H1 (cell line): ENCODE measurements at regions not wholly inside any gene's neighbourhood (a gene's known extent, or its start where the extent isn't known, plus 50 kb on each side); places are given as distances from the start of the nearest gene placed in this dataset.

Experiments used
- CTCF ChIA-PET: fragments of 300-600 bp; sonication (Branson Sonifier 250); formaldehyde crosslinking; loops from one replicate; lab custom pipeline; 2021; ENCODE audit not compliant: partially characterized antibody; lab: Charles Lee
- POLR2A ChIA-PET: fragments of 300-600 bp; sonication (Branson Sonifier 250); formaldehyde crosslinking; loops from one replicate; lab custom pipeline; 2021; ENCODE audit warnings: inconsistent platforms; ENCODE audit not compliant: partially characterized antibody; lab: Charles Lee
- DNase-seq, 2 experiments: peaks; one replicate each; pipeline versions ENCODE4 v3.0.0 to v3.0.0-alpha.2; 2010 to 2022; ENCODE audit warnings: low spot score in 2 of 2, low read depth in 1 of 2, mixed read lengths in 1 of 2
- FAIRE-seq: peaks from 2 replicates; lab custom pipeline; 2011; peaks lifted over from hg19 to GRCh38; lab: Jason Lieb, UNC
- H2AFZ ChIP-seq: 2 replicates; pipeline ENCODE4 v1.8.1; 2012; ENCODE audit warnings: low read length, inconsistent platforms
- H2AK5ac ChIP-seq: 2 replicates; pipeline ENCODE4 v1.6.1; 2013; ENCODE audit warnings: low read depth, low read length
- H2BK120ac ChIP-seq: replicated peaks from 2 replicates; pipeline ENCODE3; 2013; ENCODE audit warnings: low read depth, low read length, inconsistent platforms
- H2BK12ac ChIP-seq: 2 replicates; pipeline ENCODE4 v1.6.1; 2013; ENCODE audit warnings: low read depth, low read length
- H2BK15ac ChIP-seq: 2 replicates; pipeline ENCODE4 v1.6.1; 2013; ENCODE audit warnings: low read length
- H2BK20ac ChIP-seq: 2 replicates; pipeline ENCODE4 v1.6.1; 2013; ENCODE audit warnings: low read length
- H2BK5ac ChIP-seq: 2 replicates; pipeline ENCODE4 v1.6.1; 2013; ENCODE audit warnings: low read depth, low read length
- H3K14ac ChIP-seq: 2 replicates; pipeline ENCODE4 v1.6.1; 2013; ENCODE audit warnings: inconsistent platforms; ENCODE audit not compliant: insufficient read length
- H3K18ac ChIP-seq: 2 replicates; pipeline ENCODE4 v1.6.1; 2013; ENCODE audit warnings: low read length; ENCODE audit errors: extremely low read depth
- H3K23ac ChIP-seq: 2 replicates; pipeline ENCODE4 v1.6.1; 2013; ENCODE audit warnings: inconsistent platforms; ENCODE audit not compliant: insufficient read length
- H3K23me2 ChIP-seq: 2 replicates; pipeline ENCODE4 v1.6.1; 2013; ENCODE audit warnings: low read depth, low read length
- H3K27ac ChIP-seq: 2 replicates; pipeline ENCODE4 v1.6.1; 2011; ENCODE audit warnings: low read depth, low read length, inconsistent platforms
- H3K27me3 ChIP-seq, 4 experiments: replicated peaks in 1 of 4; 1 replicate in 1 of 4; 2 replicates in 3 of 4; pipeline versions ENCODE4 v1.6.1 to v1.8.1; 2011 to 2013; ENCODE audit warnings: low read length in 3 of 4, mild to moderate bottlenecking in 3 of 4, inconsistent platforms in 2 of 4, mixed read lengths in 2 of 4, moderate library complexity in 1 of 4; ENCODE audit not compliant: control insufficient read depth in 3 of 4, insufficient read depth in 3 of 4; ENCODE audit errors: extremely low read depth in 1 of 4
- H3K36me3 ChIP-seq, 4 experiments: 2 replicates each; pipeline versions ENCODE4 v1.6.1 to v1.8.1; 2011 to 2013; ENCODE audit warnings: mild to moderate bottlenecking in 4 of 4, low read length in 3 of 4, moderate library complexity in 2 of 4, control low read depth in 1 of 4, inconsistent platforms in 1 of 4; ENCODE audit not compliant: insufficient read depth in 4 of 4, control insufficient read depth in 2 of 4
- H3K4ac ChIP-seq: replicated peaks from 2 replicates; pipeline ENCODE3; 2013; ENCODE audit warnings: low read length, low read depth, mixed read lengths, inconsistent platforms; ENCODE audit not compliant: insufficient read length
- H3K4me1 ChIP-seq, 4 experiments: replicated peaks in 1 of 4; 1 replicate in 1 of 4; 2 replicates in 3 of 4; pipeline versions ENCODE4 v1.6.1 to v1.8.1; 2011 to 2013; ENCODE audit warnings: low read length in 3 of 4, inconsistent platforms in 2 of 4, mixed read lengths in 1 of 4; ENCODE audit not compliant: insufficient read depth in 4 of 4, control insufficient read depth in 3 of 4
- H3K4me2 ChIP-seq, 2 experiments: 2 replicates each; pipeline versions ENCODE4 v1.6.1 to v1.8.1; 2011 to 2013; ENCODE audit warnings: low read depth in 2 of 2, low read length in 2 of 2, control low read depth in 1 of 2, inconsistent platforms in 1 of 2, mild to moderate bottlenecking in 1 of 2; ENCODE audit not compliant: insufficient read depth in 1 of 2
- H3K4me3 ChIP-seq, 4 experiments: fragments of 200-600, 300-600 bp in 1 of 4; sonication (generic), shearing (Covaris generic), sonication (Bioruptor Twin) in 1 of 4; 2 replicates each; pipeline versions ENCODE4 v1.5.1 to v1.8.1; 2011 to 2016; ENCODE audit warnings: low read length in 4 of 4, low read depth in 3 of 4, control low read depth in 2 of 4, inconsistent platforms in 2 of 4, mild to moderate bottlenecking in 2 of 4, mixed read lengths in 1 of 4, moderate library complexity in 1 of 4; ENCODE audit not compliant: insufficient read depth in 2 of 4; ENCODE audit errors: extremely low read depth in 1 of 4
- H3K56ac ChIP-seq: replicated peaks from 2 replicates; pipeline ENCODE3; 2013; ENCODE audit warnings: low read depth, mild to moderate bottlenecking, mixed read lengths, low read length, inconsistent platforms; ENCODE audit not compliant: insufficient read length
- H3K79me1 ChIP-seq: 2 replicates; pipeline ENCODE4 v1.6.1; 2013; ENCODE audit warnings: low read depth, low read length, control low read depth
- H3K79me2 ChIP-seq, 2 experiments: 2 replicates each; pipeline versions ENCODE4 v1.6.1 to v1.8.1; 2012 to 2013; ENCODE audit warnings: low read length in 2 of 2, mild to moderate bottlenecking in 2 of 2, inconsistent platforms in 1 of 2; ENCODE audit not compliant: insufficient read depth in 2 of 2, control insufficient read depth in 1 of 2
- H3K9ac ChIP-seq, 4 experiments: replicated peaks in 1 of 4; 1 replicate in 1 of 4; 2 replicates in 3 of 4; pipeline versions ENCODE4 v1.6.1 to v1.8.1; 2011 to 2013; ENCODE audit warnings: low read depth in 3 of 4, low read length in 3 of 4, control low read depth in 2 of 4, mild to moderate bottlenecking in 2 of 4, moderate library complexity in 2 of 4, inconsistent platforms in 1 of 4; ENCODE audit errors: extremely low read depth in 1 of 4
- H3K9me3 ChIP-seq, 2 experiments: 2 replicates each; pipeline versions ENCODE4 v1.6.1 to v1.8.1; 2012 to 2013; ENCODE audit warnings: mild to moderate bottlenecking in 2 of 2, moderate library complexity in 2 of 2, control low read depth in 1 of 2, inconsistent platforms in 1 of 2, low read depth in 1 of 2, low read length in 1 of 2, mixed read lengths in 1 of 2; ENCODE audit not compliant: insufficient read depth in 2 of 2
- H4K20me1 ChIP-seq, 2 experiments: replicated peaks in 1 of 2; 2 replicates each; pipeline versions ENCODE3 to v1.8.1; 2011 to 2013; ENCODE audit warnings: inconsistent platforms in 2 of 2, low read length in 2 of 2, mild to moderate bottlenecking in 1 of 2; ENCODE audit not compliant: insufficient read depth in 2 of 2, control insufficient read depth in 1 of 2
- H4K5ac ChIP-seq: 2 replicates; pipeline ENCODE4 v1.6.1; 2013; ENCODE audit warnings: low read length, low read depth, mixed read lengths, inconsistent platforms; ENCODE audit not compliant: insufficient read length
- H4K8ac ChIP-seq: 2 replicates; pipeline ENCODE4 v1.8.0; 2013; ENCODE audit warnings: mild to moderate bottlenecking, moderate library complexity, low read length, inconsistent platforms; ENCODE audit not compliant: insufficient read depth; ENCODE audit errors: extremely low read depth
- H4K91ac ChIP-seq: replicated peaks from 2 replicates; pipeline ENCODE3; 2013; ENCODE audit warnings: low read length, mixed read lengths, inconsistent platforms; ENCODE audit not compliant: insufficient read length
- CBX8 ChIP-seq: fragments of 300-800, 300-1000 bp; sonication (generic); IDR thresholded peaks from 2 replicates; pipeline ENCODE4 v1.7.1; 2016; ENCODE audit warnings: low read depth, low read length, borderline replicate concordance
- CEBPB ChIP-seq: IDR thresholded peaks from 2 replicates; pipeline ENCODE4 v1.6.1; 2012; ENCODE audit warnings: low read depth, low read length
- FOSL1 ChIP-seq: IDR thresholded peaks from 2 replicates; pipeline ENCODE4 v1.6.1; 2011; ENCODE audit warnings: mild to moderate bottlenecking, low read depth, low read length, moderate library complexity; ENCODE audit not compliant: insufficient read depth
- KDM4A ChIP-seq: IDR thresholded peaks from one replicate; pipeline ENCODE4 v1.7.1; 2012; ENCODE audit warnings: low read depth, mild to moderate bottlenecking, moderate library complexity, low read length, inconsistent platforms; ENCODE audit not compliant: severe bottlenecking
- KDM5A ChIP-seq: fragments of 200-600 bp; IDR thresholded peaks from 2 replicates; pipeline ENCODE4 v1.7.1; 2012; ENCODE audit warnings: mild to moderate bottlenecking, low read length, inconsistent platforms, mixed read lengths
- PHF8 ChIP-seq: fragments of 200-600 bp; sonication (generic); conservative IDR thresholded peaks from 2 replicates; pipeline ENCODE4 v1.7.1; 2012; ENCODE audit warnings: low read depth, mild to moderate bottlenecking, inconsistent platforms, low read length, moderate library complexity
- SIN3A ChIP-seq, 2 experiments: IDR thresholded peaks in 1 of 2; conservative IDR thresholded peaks in 1 of 2; 2 replicates each; pipeline ENCODE4 v1.6.1; 2011 to 2012; ENCODE audit warnings: low read length in 2 of 2, improper control_type of control experiment in 1 of 2, low read depth in 1 of 2, mild to moderate bottlenecking in 1 of 2
- TAF1 ChIP-seq: IDR thresholded peaks from 2 replicates; pipeline ENCODE4 v1.6.1; 2011; ENCODE audit warnings: mild to moderate bottlenecking, low read depth, low read length
- TEAD4 ChIP-seq: IDR thresholded peaks from 2 replicates; pipeline ENCODE4 v1.6.1; 2012; ENCODE audit warnings: low read depth, low read length, inconsistent platforms, mixed read lengths
- USF2 ChIP-seq: IDR thresholded peaks from 2 replicates; pipeline ENCODE4 v1.6.1; 2011; ENCODE audit warnings: low read length, improper control_type of control experiment
- WGBS, 2 experiments: shearing (Covaris generic) in 1 of 2; methylation state at CpG; one replicate each; pipeline versions ENCODE4 v1.1.6 to v1.1.7; 2013 to 2015; ENCODE audit warnings: low lambda C conversion rate in 2 of 2, mixed read lengths in 2 of 2, inconsistent platforms in 1 of 2, low coverage in 1 of 2, missing lambda C conversion rate in 1 of 2; ENCODE audit not compliant: insufficient replicate concordance in 2 of 2, insufficient coverage in 1 of 2, insufficient read length in 1 of 2; ENCODE audit errors: extremely low coverage in 1 of 2, missing lambda C conversion rate in 1 of 2; 5-methylcytosine and 5-hydroxymethylcytosine counted together

GRCh38 chr3:98690876-98691275 lies 72.3 kb upstream of the ST3GAL6 start:
- Histone ChIP-seq H3K18ac (no peak overlapping the region), H2AK5ac (no peak overlapping the region), H3K4me2 (no peak overlapping the region), H3K9ac (no peak overlapping the region), H3K4me3 (no peak overlapping the region), H3K23ac (no peak overlapping the region), H3K27me3 (no peaks in the 10 kb centered on the region), H2BK5ac (no peak overlapping the region), H3K56ac (no peak overlapping the region), H4K91ac (no peak overlapping the region), H3K79me2 (no peaks in the 10 kb centered on the region), H4K5ac (no peak overlapping the region), H2BK12ac (no peak overlapping the region), H3K36me3 (no peaks in the 10 kb centered on the region), H4K20me1 (no peaks in the 10 kb centered on the region), H2BK20ac (no peak overlapping the region), H2AFZ (no peak overlapping the region), H3K27ac (no peak overlapping the region), H3K9me3 (no peaks in the 10 kb centered on the region), H2BK120ac (no peak overlapping the region), H2BK15ac (no peak overlapping the region), H3K23me2 (no peaks in the 10 kb centered on the region), H3K4ac (no peak overlapping the region), H3K4me1 (no peaks in the 10 kb centered on the region), H4K8ac (no peak overlapping the region), H3K79me1 (no peaks in the 10 kb centered on the region), H3K14ac (no peak overlapping the region)
- FAIRE-seq (no peak), DNase-seq (no peak)
- POLR2A ChIA-PET = no interaction called here
- WGBS, 2 experiments = 90% methylated on average over 2 of the region's 2 CpGs; no CpG with 5 or more reads in 1 of the 2 experiments
- CTCF ChIA-PET = interaction anchor here (1.0 to 1.7 kb wide), 3 partner anchors 8 to 89 kb away, joined by 3 to 4 read pairs (median 3); no protein-coding TSS in a partner anchor
- TF ChIP-seq PHF8 = no peak
- TF ChIP-seq KDM5A = no peak
- no peak for TF ChIP-seq CEBPB
- no peak for TF ChIP-seq USF2
- no peak for TF ChIP-seq KDM4A
- TF ChIP-seq TAF1 = no peak
- no peak for TF ChIP-seq TEAD4
- TF ChIP-seq SIN3A (conservative IDR thresholded peaks at IDR 0.05 in 1 of 2, IDR thresholded peaks at IDR 0.05 in 1 of 2; ENCODE audit: low read depth in 1 of 2, low read length in 2 of 2) = no peak
- no peak for TF ChIP-seq FOSL1
- TF ChIP-seq CBX8 = no peak
